Neural cell (in vitro differentiated cells): ENCODE measurements at regions not wholly inside any gene's neighbourhood (a gene's known extent, or its start where the extent isn't known, plus 50 kb on each side); places are given as distances from the start of the nearest gene placed in this dataset.

Experiments
- H2AFZ ChIP-seq: fragments of 200-600, 300-800 bp; sonication (generic), shearing (Covaris generic); 2 replicates; pipeline ENCODE4 v1.6.0; 2014; ENCODE audit warnings: low read depth, mild to moderate bottlenecking, antibody characterized with exemption, low read length, moderate library complexity
- H3F3A ChIP-seq: fragments of 200-600 bp; shearing (Covaris generic); 2 replicates; pipeline ENCODE4 v1.6.1; 2016; ENCODE audit warnings: mild to moderate bottlenecking, moderate library complexity, mixed read lengths, antibody characterized with exemption, low read length; ENCODE audit not compliant: insufficient read depth, poor library complexity, severe bottlenecking
- H3K27ac ChIP-seq: fragments of 200-600, 300-800 bp; sonication (generic), shearing (Covaris generic); 2 replicates; pipeline ENCODE4 v1.5.1; 2014; ENCODE audit warnings: mild to moderate bottlenecking, low read length, moderate library complexity
- H3K27me3 ChIP-seq: fragments of 300-800, 200-600 bp; sonication (generic), shearing (Covaris generic); 2 replicates; pipeline ENCODE4 v1.6.0; 2014; ENCODE audit warnings: mild to moderate bottlenecking, low read depth, low read length, moderate library complexity; ENCODE audit not compliant: insufficient read depth
- H3K36me3 ChIP-seq: fragments of 300-800, 200-600 bp; sonication (generic), shearing (Covaris generic); 2 replicates; pipeline ENCODE4 v1.5.1; 2014; ENCODE audit warnings: mild to moderate bottlenecking, antibody characterized with exemption, low read length, moderate library complexity; ENCODE audit not compliant: insufficient read depth
- H3K4me2 ChIP-seq: fragments of 300-800, 200-600 bp; sonication (generic), shearing (Covaris generic); 2 replicates; pipeline ENCODE4 v1.6.0; 2014; ENCODE audit warnings: mild to moderate bottlenecking, low read length
- H3K4me3 ChIP-seq: fragments of 300-800, 200-600 bp; sonication (generic), shearing (Covaris generic); 2 replicates; pipeline ENCODE4 v1.5.1; 2014; ENCODE audit warnings: mild to moderate bottlenecking, low read length, moderate library complexity
- H3K79me2 ChIP-seq: fragments of 200-600 bp; shearing (Covaris generic); replicated peaks from 2 replicates; pipeline ENCODE4 v1.6.0; 2014; ENCODE audit warnings: mild to moderate bottlenecking, low read length, moderate library complexity; ENCODE audit not compliant: insufficient read depth
- H3K9ac ChIP-seq: fragments of 300-800, 200-600 bp; sonication (generic), shearing (Covaris generic); 2 replicates; pipeline ENCODE4 v1.6.1; 2016; ENCODE audit warnings: mild to moderate bottlenecking, low read length, mixed read lengths
- H3K9me2 ChIP-seq: fragments of 200-600 bp; shearing (Covaris generic); 2 replicates; pipeline ENCODE4 v1.6.1; 2016; ENCODE audit warnings: mild to moderate bottlenecking, low read length, mixed read lengths; ENCODE audit not compliant: insufficient read depth
- H3K9me3 ChIP-seq: fragments of 200-600, 300-800 bp; sonication (generic), shearing (Covaris generic); 2 replicates; pipeline ENCODE4 v1.6.1; 2016; ENCODE audit warnings: mild to moderate bottlenecking, mixed run types, low read length, moderate library complexity, mixed read lengths
- H4K20me1 ChIP-seq: fragments of 200-600 bp; shearing (Covaris generic); 2 replicates; pipeline ENCODE4 v1.6.1; 2016; ENCODE audit warnings: mild to moderate bottlenecking, mixed run types; ENCODE audit not compliant: insufficient read depth
- EP300 ChIP-seq: fragments of 450-650 bp; conservative IDR thresholded peaks from 2 replicates; pipeline ENCODE4 v1.6.1; 2014; ENCODE audit warnings: antibody characterized with exemption, mild to moderate bottlenecking, moderate library complexity; ENCODE audit not compliant: poor library complexity, severe bottlenecking
- EZH2 ChIP-seq: fragments of 200-600, 300-800 bp; shearing (Covaris generic), sonication (generic); IDR thresholded peaks from 2 replicates; pipeline ENCODE4 v1.6.1; 2014; ENCODE audit warnings: antibody characterized with exemption, low read length, borderline replicate concordance, mild to moderate bottlenecking; ENCODE audit not compliant: insufficient read depth, poor library complexity, severe bottlenecking
- MXI1 ChIP-seq: fragments of 450-650 bp; conservative IDR thresholded peaks from 2 replicates; pipeline ENCODE4 v1.6.1; 2014; ENCODE audit warnings: antibody characterized with exemption, mild to moderate bottlenecking; ENCODE audit not compliant: poor library complexity, severe bottlenecking
- POLR2AphosphoS5 ChIP-seq: IDR thresholded peaks from 2 replicates; pipeline ENCODE4 v1.6.1; 2012
- RAD21 ChIP-seq: fragments of 450-650 bp; conservative IDR thresholded peaks from 2 replicates; pipeline ENCODE4 v1.6.1; 2014; ENCODE audit warnings: antibody characterized with exemption, mild to moderate bottlenecking, moderate library complexity
- SMC3 ChIP-seq: fragments of 450-650 bp; conservative IDR thresholded peaks from 2 replicates; pipeline ENCODE4 v1.6.1; 2014; ENCODE audit warnings: antibody characterized with exemption, mild to moderate bottlenecking, moderate library complexity; ENCODE audit not compliant: poor library complexity
- TAF1 ChIP-seq: IDR thresholded peaks from 2 replicates; pipeline ENCODE4 v1.6.1; 2012; ENCODE audit warnings: low read depth
- TF ChIP-seq, protein P1 (sequence below): IDR thresholded peaks from 2 replicates; pipeline ENCODE4 v1.6.1; 2012; ENCODE audit warnings: borderline replicate concordance
- TF ChIP-seq, protein P2 (sequence below): fragments of 450-650 bp; IDR thresholded peaks from 2 replicates; pipeline ENCODE4 v1.5.1; 2014; ENCODE audit warnings: antibody characterized with exemption, mild to moderate bottlenecking, moderate library complexity; ENCODE audit not compliant: poor library complexity, severe bottlenecking

DNA sequence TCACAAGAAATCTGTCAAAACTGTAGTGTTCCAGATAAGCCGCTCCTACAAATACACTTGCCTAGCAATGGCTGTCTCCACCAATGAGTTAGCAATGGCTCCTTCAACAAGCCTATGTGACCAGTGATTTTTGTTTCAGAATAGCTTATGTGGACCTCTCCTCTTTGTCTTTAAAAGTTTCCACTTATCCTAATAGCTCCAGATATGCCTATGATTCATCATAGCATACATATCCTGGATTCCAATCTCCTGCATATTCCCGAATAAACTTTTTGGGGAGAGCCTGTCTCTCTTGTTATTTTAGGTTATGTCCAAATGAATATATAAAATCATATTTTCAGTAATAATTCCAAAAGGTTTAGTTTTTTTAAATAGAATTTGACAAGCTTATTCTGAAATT lies 510.6 kb downstream of the ARL4A start:
- TF ChIP-seq TAF1 (no peak), MXI1 (no peak), POLR2AphosphoS5 (no peak), EP300 (no peak)
- H3F3A ChIP-seq: no peaks in the 10 kb centered on the region
- no peak overlapping the region for H3K9ac ChIP-seq
- H2AFZ ChIP-seq: no peak overlapping the region
- no peaks in the 10 kb centered on the region for H3K79me2 ChIP-seq
- no peak overlapping the region for H3K4me2 ChIP-seq
- H4K20me1 ChIP-seq: no peaks in the 10 kb centered on the region
- H3K27me3 ChIP-seq: no peaks in the 10 kb centered on the region
- no peaks in the 10 kb centered on the region for H3K9me2 ChIP-seq
- no peak overlapping the region for H3K27ac ChIP-seq
- H3K36me3 ChIP-seq: no peaks in the 10 kb centered on the region
- H3K9me3 ChIP-seq: no peaks in the 10 kb centered on the region
- H3K4me3 ChIP-seq: no peak overlapping the region

DNA sequence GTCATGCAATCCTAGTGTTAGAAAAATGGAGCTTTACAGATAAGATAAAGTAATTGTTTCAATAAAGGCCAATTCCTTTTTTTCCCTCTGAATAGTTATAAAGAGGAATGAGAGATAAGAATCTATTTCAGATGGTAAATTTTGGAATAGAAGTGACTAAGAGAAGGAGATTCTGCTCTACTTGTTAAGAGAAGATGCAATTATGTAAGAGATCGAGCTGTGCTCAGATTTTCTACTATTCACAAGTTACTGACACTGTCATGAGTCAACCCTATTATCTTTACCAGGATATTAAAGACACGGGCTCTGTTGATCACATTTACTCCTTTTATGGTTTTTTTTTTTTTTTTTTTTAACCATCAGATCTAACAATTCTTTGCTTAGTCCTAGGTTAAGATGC lies 511.3 kb downstream of the ARL4A start:
- Histone ChIP-seq H2AFZ (no peak overlapping the region), H3K27me3 (no peaks in the 10 kb centered on the region), H3K4me3 (no peak overlapping the region), H4K20me1 (no peaks in the 10 kb centered on the region), H3K36me3 (no peaks in the 10 kb centered on the region), H3K9me3 (no peaks in the 10 kb centered on the region), H3K9me2 (no peaks in the 10 kb centered on the region), H3K4me2 (no peak overlapping the region), H3K27ac (no peak overlapping the region), H3K9ac (no peak overlapping the region), H3K79me2 (no peaks in the 10 kb centered on the region), H3F3A (no peaks in the 10 kb centered on the region)
- no peak for TF ChIP-seq SMC3
- no peak for TF ChIP-seq MXI1
- TF ChIP-seq TAF1: no peak
- TF ChIP-seq, protein P1, sequence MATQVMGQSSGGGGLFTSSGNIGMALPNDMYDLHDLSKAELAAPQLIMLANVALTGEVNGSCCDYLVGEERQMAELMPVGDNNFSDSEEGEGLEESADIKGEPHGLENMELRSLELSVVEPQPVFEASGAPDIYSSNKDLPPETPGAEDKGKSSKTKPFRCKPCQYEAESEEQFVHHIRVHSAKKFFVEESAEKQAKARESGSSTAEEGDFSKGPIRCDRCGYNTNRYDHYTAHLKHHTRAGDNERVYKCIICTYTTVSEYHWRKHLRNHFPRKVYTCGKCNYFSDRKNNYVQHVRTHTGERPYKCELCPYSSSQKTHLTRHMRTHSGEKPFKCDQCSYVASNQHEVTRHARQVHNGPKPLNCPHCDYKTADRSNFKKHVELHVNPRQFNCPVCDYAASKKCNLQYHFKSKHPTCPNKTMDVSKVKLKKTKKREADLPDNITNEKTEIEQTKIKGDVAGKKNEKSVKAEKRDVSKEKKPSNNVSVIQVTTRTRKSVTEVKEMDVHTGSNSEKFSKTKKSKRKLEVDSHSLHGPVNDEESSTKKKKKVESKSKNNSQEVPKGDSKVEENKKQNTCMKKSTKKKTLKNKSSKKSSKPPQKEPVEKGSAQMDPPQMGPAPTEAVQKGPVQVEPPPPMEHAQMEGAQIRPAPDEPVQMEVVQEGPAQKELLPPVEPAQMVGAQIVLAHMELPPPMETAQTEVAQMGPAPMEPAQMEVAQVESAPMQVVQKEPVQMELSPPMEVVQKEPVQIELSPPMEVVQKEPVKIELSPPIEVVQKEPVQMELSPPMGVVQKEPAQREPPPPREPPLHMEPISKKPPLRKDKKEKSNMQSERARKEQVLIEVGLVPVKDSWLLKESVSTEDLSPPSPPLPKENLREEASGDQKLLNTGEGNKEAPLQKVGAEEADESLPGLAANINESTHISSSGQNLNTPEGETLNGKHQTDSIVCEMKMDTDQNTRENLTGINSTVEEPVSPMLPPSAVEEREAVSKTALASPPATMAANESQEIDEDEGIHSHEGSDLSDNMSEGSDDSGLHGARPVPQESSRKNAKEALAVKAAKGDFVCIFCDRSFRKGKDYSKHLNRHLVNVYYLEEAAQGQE: no peak
- TF ChIP-seq, protein P2, sequence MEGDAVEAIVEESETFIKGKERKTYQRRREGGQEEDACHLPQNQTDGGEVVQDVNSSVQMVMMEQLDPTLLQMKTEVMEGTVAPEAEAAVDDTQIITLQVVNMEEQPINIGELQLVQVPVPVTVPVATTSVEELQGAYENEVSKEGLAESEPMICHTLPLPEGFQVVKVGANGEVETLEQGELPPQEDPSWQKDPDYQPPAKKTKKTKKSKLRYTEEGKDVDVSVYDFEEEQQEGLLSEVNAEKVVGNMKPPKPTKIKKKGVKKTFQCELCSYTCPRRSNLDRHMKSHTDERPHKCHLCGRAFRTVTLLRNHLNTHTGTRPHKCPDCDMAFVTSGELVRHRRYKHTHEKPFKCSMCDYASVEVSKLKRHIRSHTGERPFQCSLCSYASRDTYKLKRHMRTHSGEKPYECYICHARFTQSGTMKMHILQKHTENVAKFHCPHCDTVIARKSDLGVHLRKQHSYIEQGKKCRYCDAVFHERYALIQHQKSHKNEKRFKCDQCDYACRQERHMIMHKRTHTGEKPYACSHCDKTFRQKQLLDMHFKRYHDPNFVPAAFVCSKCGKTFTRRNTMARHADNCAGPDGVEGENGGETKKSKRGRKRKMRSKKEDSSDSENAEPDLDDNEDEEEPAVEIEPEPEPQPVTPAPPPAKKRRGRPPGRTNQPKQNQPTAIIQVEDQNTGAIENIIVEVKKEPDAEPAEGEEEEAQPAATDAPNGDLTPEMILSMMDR: no peak

DNA sequence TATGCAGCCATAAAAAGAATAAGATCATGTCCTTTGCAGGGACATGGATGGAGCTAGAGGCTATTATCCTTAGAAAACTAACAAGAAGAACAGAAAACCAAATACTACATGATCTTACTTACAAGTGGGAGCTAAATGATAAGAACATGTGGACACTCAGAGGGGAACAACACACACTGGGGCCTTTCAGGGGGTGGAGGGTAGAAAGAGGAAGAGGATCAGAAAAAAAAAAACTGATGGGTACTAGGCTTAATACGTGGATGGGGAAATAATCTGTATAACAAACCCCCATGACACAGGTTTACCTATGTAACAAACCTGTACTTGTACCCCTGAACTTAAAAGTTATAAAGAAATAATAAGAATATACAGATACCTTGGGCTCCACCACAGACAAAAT lies 514.2 kb downstream of the ARL4A start:
- no peak overlapping the region for H3K4me3 ChIP-seq
- H3K79me2 ChIP-seq: no peaks in the 10 kb centered on the region
- no peaks in the 10 kb centered on the region for H3K9me3 ChIP-seq

More for the DNA sequence above, 514.2 kb downstream of the ARL4A start:
- Histone ChIP-seq H3K27me3 (no peaks in the 10 kb centered on the region), H2AFZ (no peak overlapping the region), H3K27ac (no peak overlapping the region), H3K36me3 (no peaks in the 10 kb centered on the region), H4K20me1 (no peaks in the 10 kb centered on the region), H3K9me2 (no peaks in the 10 kb centered on the region), H3K4me2 (no peak overlapping the region), H3F3A (no peaks in the 10 kb centered on the region), H3K9ac (no peak overlapping the region)
- TF ChIP-seq RAD21 (no peak), SMC3 (no peak), MXI1 (no peak), EZH2 (no peak), TAF1 (no peak), EP300 (no peak), POLR2AphosphoS5 (no peak)
- TF ChIP-seq, protein P1: no peak
- TF ChIP-seq, protein P2: no peak
